B cell (primary cell): ENCODE measurements at regions not wholly inside any gene's neighbourhood (a gene's known extent, or its start where the extent isn't known, plus 50 kb on each side); places are given as distances from the start of the nearest gene placed in this dataset.
"Not testable (repeated sequence)": the region's sequence is repeated elsewhere in the genome, so short reads cannot be mapped to it uniquely, and the experiment has no call there.

Source experiments
- ATAC-seq: fragments of 200-7000 bp; cut with Tn5 transposase; one replicate; pipeline ENCODE4 v1.10.0; 2021; ENCODE audit warnings: low read depth, mild to moderate bottlenecking, moderate number of reproducible peaks, moderate library complexity
- CTCF ChIA-PET: fragments of 350-600 bp; sonication (Branson Sonifier 250); formaldehyde crosslinking; loops from one replicate; lab custom pipeline; 2021; ENCODE audit warnings: antibody characterized with exemption, inconsistent platforms; lab: Charles Lee
- POLR2A ChIA-PET: fragments of 350-600 bp; sonication (Branson Sonifier 250); formaldehyde crosslinking; loops from one replicate; lab custom pipeline; 2021; ENCODE audit warnings: antibody characterized with exemption; lab: Charles Lee
- DNase-seq: peaks from one replicate; pipeline ENCODE4 v3.0.0; 2013
- H2AFZ ChIP-seq: 2 replicates; pipeline ENCODE4 v1.6.1; 2012; ENCODE audit warnings: mild to moderate bottlenecking, low read depth, low read length; ENCODE audit not compliant: insufficient read depth, poor library complexity, severe bottlenecking
- H3K27ac ChIP-seq, 2 donors: 1 replicate in 1 of 2; 2 replicates in 1 of 2; pipeline ENCODE4 v1.5.1; 2012 to 2013; ENCODE audit warnings: low read length in 2 of 2, mild to moderate bottlenecking in 2 of 2, moderate library complexity in 1 of 2
- H3K27me3 ChIP-seq, 4 experiments: fragments of 200-600 bp in 1 of 4; sonication (generic) in 1 of 4; replicated peaks in 1 of 4; 1 replicate in 2 of 4; 2 replicates in 2 of 4; pipeline versions ENCODE4 v1.6.1 to v1.7.0; 2013 to 2016; ENCODE audit warnings: low read length in 3 of 4, mild to moderate bottlenecking in 2 of 4, mixed read lengths in 1 of 4, moderate library complexity in 1 of 4; ENCODE audit not compliant: insufficient read depth in 4 of 4, control insufficient read depth in 3 of 4; ENCODE audit errors: control extremely low read depth in 1 of 4
- H3K36me3 ChIP-seq, 2 experiments: replicated peaks in 1 of 2; 1 replicate in 1 of 2; 2 replicates in 1 of 2; pipeline versions ENCODE4 v1.6.1 to v1.7.1; 2013; ENCODE audit warnings: low read length in 1 of 2; ENCODE audit not compliant: insufficient read depth in 2 of 2, control insufficient read depth in 1 of 2; ENCODE audit errors: control extremely low read depth in 1 of 2, extremely low read depth in 1 of 2
- H3K4me1 ChIP-seq, 2 donors: fragments of 200-600 bp in 1 of 2; sonication (generic) in 1 of 2; 1 replicate in 1 of 2; 2 replicates in 1 of 2; pipeline versions ENCODE4 v1.5.1 to v1.6.1; 2013 to 2017; ENCODE audit warnings: low read length in 2 of 2; ENCODE audit not compliant: control insufficient read depth in 2 of 2, insufficient read depth in 2 of 2
- H3K4me2 ChIP-seq: replicated peaks from 2 replicates; pipeline ENCODE3; 2012; ENCODE audit warnings: mild to moderate bottlenecking, low read depth, low read length; ENCODE audit not compliant: poor library complexity, severe bottlenecking
- H3K4me3 ChIP-seq, 5 experiments: fragments of 200-600 bp in 1 of 5; sonication (generic) in 1 of 5; 1 replicate in 3 of 5; 2 replicates in 2 of 5; pipeline versions ENCODE4 v1.5.1 to v1.7.0; 2011 to 2016; ENCODE audit warnings: low read length in 4 of 5, mild to moderate bottlenecking in 4 of 5, low read depth in 2 of 5, control low read depth in 1 of 5, moderate library complexity in 1 of 5; ENCODE audit not compliant: insufficient read depth in 1 of 5; ENCODE audit errors: control extremely low read depth in 1 of 5, extremely low read depth in 1 of 5
- H3K79me2 ChIP-seq: fragments of 200-600 bp; sonication (generic); one replicate; pipeline ENCODE4 v1.6.0; 2016; ENCODE audit warnings: low read length; ENCODE audit not compliant: control insufficient read depth, insufficient read depth
- H3K9ac ChIP-seq: fragments of 200-600 bp; sonication (generic); 2 replicates; pipeline ENCODE4 v1.6.1; 2017; ENCODE audit warnings: mild to moderate bottlenecking, low read length, moderate library complexity
- H3K9me3 ChIP-seq, 3 donors: one replicate each; pipeline versions ENCODE4 v1.6.1 to v1.7.1; 2013; ENCODE audit warnings: low read length in 2 of 3; ENCODE audit not compliant: control insufficient read depth in 2 of 3, insufficient read depth in 1 of 3; ENCODE audit errors: control extremely low read depth in 1 of 3
- H4K20me1 ChIP-seq: 2 replicates; pipeline ENCODE4 v1.6.0; 2012; ENCODE audit warnings: mild to moderate bottlenecking, low read length; ENCODE audit not compliant: insufficient read depth, control insufficient read depth, poor library complexity, severe bottlenecking
- H3K27ac Mint-ChIP-seq: one replicate; pipeline ENCODE4 v1.8.0; 2021; ENCODE audit warnings: mixed read lengths
- H3K27me3 Mint-ChIP-seq: one replicate; pipeline ENCODE4 v1.8.0; 2021; ENCODE audit warnings: mixed read lengths
- H3K4me1 Mint-ChIP-seq: one replicate; pipeline ENCODE4 v1.8.0; 2021; ENCODE audit warnings: mixed read lengths
- H3K4me3 Mint-ChIP-seq: one replicate; pipeline ENCODE4 v1.8.0; 2021; ENCODE audit warnings: mixed read lengths
- H3K9me3 Mint-ChIP-seq: one replicate; pipeline ENCODE4 v1.8.0; 2022; ENCODE audit warnings: mixed read lengths; ENCODE audit not compliant: insufficient read depth
- CTCF ChIP-seq: fragments of 200-600 bp; IDR thresholded peaks from one replicate; pipeline ENCODE4 v1.8.0; 2022; ENCODE audit warnings: antibody characterized with exemption, mild to moderate bottlenecking
- EZH2 ChIP-seq: IDR thresholded peaks from 2 replicates; pipeline ENCODE4 v1.6.1; 2012; ENCODE audit warnings: borderline replicate concordance, low read depth, mild to moderate bottlenecking, moderate library complexity, low read length; ENCODE audit not compliant: insufficient read depth, poor library complexity, severe bottlenecking
- WGBS: methylation state at CpG from one replicate; pipeline ENCODE4 v1.1.5; 2013; ENCODE audit warnings: missing lambda C conversion rate; ENCODE audit not compliant: insufficient coverage; 5-methylcytosine and 5-hydroxymethylcytosine counted together
- intact Hi-C: fragments of 100-400 bp; cut with micrococcal nuclease; formaldehyde crosslinking; loops from one replicate; pipeline ENCODE4 v1.10.0; 2022

GRCh38 chr15:81828135-81828534 lies 217.7 kb downstream of the MEX3B start:
- POLR2A ChIA-PET, result no interaction called here
- peaks cover 6% of the 10 kb centered on the region for H3K4me1 Mint-ChIP-seq
- DNase-seq (no peak), ATAC-seq (no peak)
- TF ChIP-seq CTCF (no peak), EZH2 (no peak)
- no peak overlapping the region for H2AFZ ChIP-seq
- H3K4me2 ChIP-seq, result no peak overlapping the region
- H3K27ac ChIP-seq, result no peak overlapping the region
- H4K20me1 ChIP-seq, result no peaks in the 10 kb centered on the region
- intact Hi-C loops, result no loop called here
- no peaks in the 10 kb centered on the region for H3K27me3 ChIP-seq
- no peak overlapping the region for H3K9ac ChIP-seq
- H3K4me1 ChIP-seq, result no peaks in the 10 kb centered on the region
- no peaks in the 10 kb centered on the region for H3K9me3 Mint-ChIP-seq
- no peak overlapping the region for H3K4me3 Mint-ChIP-seq
- no peaks in the 10 kb centered on the region for H3K79me2 ChIP-seq
- no peak overlapping the region for H3K4me3 ChIP-seq
- H3K9me3 ChIP-seq, result peaks cover 0 to 5% (median 0%) of the 10 kb centered on the region in 3 donors
- CTCF ChIA-PET, result no interaction called here
- H3K36me3 ChIP-seq, result no peaks in the 10 kb centered on the region
- peaks cover 13% of the 10 kb centered on the region for H3K27me3 Mint-ChIP-seq
- H3K27ac Mint-ChIP-seq, result no peak overlapping the region

DNA sequence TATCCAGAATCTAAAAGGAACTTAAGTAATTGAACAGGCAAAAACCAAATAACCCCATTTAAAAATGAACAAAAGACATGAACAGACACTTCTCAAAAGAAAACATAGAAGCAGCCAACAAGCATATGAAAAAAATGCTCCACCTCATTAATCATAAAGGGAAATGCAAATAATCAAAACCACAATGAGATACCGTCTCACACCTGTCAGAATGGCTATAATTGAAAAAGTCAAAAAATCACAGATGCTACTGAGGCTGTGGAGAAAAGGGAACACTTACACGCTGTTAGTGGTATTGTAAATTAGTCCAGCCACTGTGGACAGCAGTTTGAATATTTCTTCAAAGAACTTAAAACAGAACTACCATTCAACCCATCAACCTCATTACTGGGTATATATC lies 220.7 kb downstream of the MEX3B start:
- no peaks in the 10 kb centered on the region for H3K36me3 ChIP-seq
- H3K9me3 ChIP-seq, result peaks cover 0 to 5% (median 0%) of the 10 kb centered on the region in 3 donors
- H4K20me1 ChIP-seq, result no peaks in the 10 kb centered on the region
- TF ChIP-seq CTCF (no peak), EZH2 (no peak)
- no peak overlapping the region for H2AFZ ChIP-seq
- H3K9ac ChIP-seq, result no peak overlapping the region
- H3K4me3 ChIP-seq, result no peak overlapping the region
- H3K4me3 Mint-ChIP-seq, result no peak overlapping the region
- intact Hi-C loops, result no loop called here
- ATAC-seq (no peak), DNase-seq (no peak)
- H3K9me3 Mint-ChIP-seq, result no peaks in the 10 kb centered on the region
- no peak overlapping the region for H3K27ac ChIP-seq
- H3K4me1 ChIP-seq, result no peaks in the 10 kb centered on the region
- peaks cover 6% of the 10 kb centered on the region for H3K4me1 Mint-ChIP-seq
- H3K4me2 ChIP-seq, result no peak overlapping the region
- no peak overlapping the region for H3K27ac Mint-ChIP-seq
- ChIA-PET POLR2A (no interaction called here), CTCF (no interaction called here)
- H3K27me3 Mint-ChIP-seq, result peaks cover 3% of the 10 kb centered on the region
- no peaks in the 10 kb centered on the region for H3K79me2 ChIP-seq
- no CpG with 5 or more reads among the region's 2 CpGs for WGBS
- H3K27me3 ChIP-seq, result no peaks in the 10 kb centered on the region

DNA sequence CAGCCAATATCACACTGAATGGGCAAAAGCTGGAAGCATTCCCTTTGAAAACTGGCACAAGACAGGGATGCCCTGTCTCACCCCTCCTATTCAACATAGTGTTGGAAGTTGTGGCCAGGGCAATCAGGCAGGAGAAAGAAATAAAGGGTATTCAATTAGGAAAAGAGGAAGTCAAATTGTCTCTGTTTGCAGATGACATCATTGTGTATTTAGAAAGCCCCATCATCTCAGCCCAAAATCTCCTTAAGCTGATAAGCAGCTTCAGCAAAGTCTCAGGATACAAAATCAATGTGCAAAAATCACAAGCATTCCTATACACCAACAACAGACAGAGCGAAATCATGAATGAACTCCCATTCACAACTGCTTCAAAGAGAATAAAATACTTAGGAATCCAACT lies 223.2 kb downstream of the MEX3B start:
- ATAC-seq, H3K9me3 ChIP-seq, H3K79me2 ChIP-seq, H3K4me2 ChIP-seq, H3K27me3 ChIP-seq, H3K4me3 Mint-ChIP-seq, H2AFZ ChIP-seq, H3K27ac Mint-ChIP-seq, H3K27ac ChIP-seq, H3K4me1 ChIP-seq, H3K9me3 Mint-ChIP-seq, H3K9ac ChIP-seq, CTCF ChIA-PET, intact Hi-C loops, DNase-seq, H3K36me3 ChIP-seq, H3K4me3 ChIP-seq, H3K4me1 Mint-ChIP-seq, H4K20me1 ChIP-seq, POLR2A ChIA-PET: not testable (repeated sequence)
- peaks cover 20% of the 10 kb centered on the region for H3K27me3 Mint-ChIP-seq
- no CpG with 5 or more reads among the region's 1 CpG for WGBS
